GM18498 (cell line): ENCODE measurements at regions not wholly inside any gene's neighbourhood (a gene's known extent, or its start where the extent isn't known, plus 50 kb on each side); places are given as distances from the start of the nearest gene placed in this dataset.
"Not testable (repeated sequence)": the region's sequence is repeated elsewhere in the genome, so short reads cannot be mapped to it uniquely, and the experiment has no call there.

ENCODE experiments used
- ATAC-seq: cut with Tn5 transposase; IDR thresholded peaks from one replicate; pipeline ENCODE4 v1.9.1; 2021; ENCODE audit warnings: mild to moderate bottlenecking, moderate library complexity; ENCODE audit not compliant: unreplicated experiment

GRCh38 chr14:34180869-34181268 lies 230.0 kb upstream of the EGLN3 start:
- ATAC-seq: no peak

GRCh38 chr14:34180434-34180833 lies 229.6 kb upstream of the EGLN3 start:
- ATAC-seq: no peak

- no peak for ATAC-seq
Measured at GRCh38 chr14:34179727-34180126, 228.9 kb upstream of the EGLN3 start.

- ATAC-seq: no peak
Measured at GRCh38 chr14:34177466-34177865, 226.6 kb upstream of the EGLN3 start.

GRCh38 chr14:34175574-34175973 lies 224.7 kb upstream of the EGLN3 start:
- peak; percentile 70 for ATAC-seq

- no peak for ATAC-seq
Measured at GRCh38 chr14:34174973-34175372, 224.1 kb upstream of the EGLN3 start.

GRCh38 chr14:34173916-34174315 lies 223.0 kb upstream of the EGLN3 start:
- ATAC-seq: no peak

GRCh38 chr14:34172550-34173368 lies 221.9 kb upstream of the EGLN3 start:
- no peak for ATAC-seq

GRCh38 chr14:34172173-34172451 lies 221.2 kb upstream of the EGLN3 start:
- no peak for ATAC-seq

- no peak for ATAC-seq
Measured at GRCh38 chr14:34171431-34172172, 220.7 kb upstream of the EGLN3 start.

GRCh38 chr14:34170882-34171281 lies 220.0 kb upstream of the EGLN3 start:
- no peak for ATAC-seq

- ATAC-seq: no peak
Measured at GRCh38 chr14:34169561-34169960, 218.7 kb upstream of the EGLN3 start.

- ATAC-seq: no peak
Measured at GRCh38 chr14:34168656-34169055, 217.8 kb upstream of the EGLN3 start.

GRCh38 chr14:34165847-34166350 lies 215.0 kb upstream of the EGLN3 start:
- no peak for ATAC-seq

- no peak for ATAC-seq
Measured at GRCh38 chr14:34164162-34164864, 213.4 kb upstream of the EGLN3 start.

- ATAC-seq: no peak
Measured at GRCh38 chr14:34161351-34162082, 210.6 kb upstream of the EGLN3 start.

- ATAC-seq: no peak
Measured at GRCh38 chr14:34160619-34161018, 209.7 kb upstream of the EGLN3 start.

GRCh38 chr14:34157651-34158050 lies 206.8 kb upstream of the EGLN3 start:
- no peak for ATAC-seq

- ATAC-seq: no peak
Measured at GRCh38 chr14:34147461-34147860, 196.6 kb upstream of the EGLN3 start.

- ATAC-seq: not testable (repeated sequence)
Measured at GRCh38 chr14:34140127-34140526, 189.3 kb upstream of the EGLN3 start.
